ENCODE measurements at regions not wholly inside any gene's neighbourhood (a gene's known extent, or its start where the extent isn't known, plus 50 kb on each side); places are given as distances from the start of the nearest gene placed in this dataset.
"Not testable (repeated sequence)": the region's sequence is repeated elsewhere in the genome, so short reads cannot be mapped to it uniquely, and the experiment has no call there.

- no peak for DNase-seq (ENCODE audit: low read depth)
Observed at GRCh38 chr17:51387986-51388385, 127.6 kb downstream of the UTP18 start.

DNA sequence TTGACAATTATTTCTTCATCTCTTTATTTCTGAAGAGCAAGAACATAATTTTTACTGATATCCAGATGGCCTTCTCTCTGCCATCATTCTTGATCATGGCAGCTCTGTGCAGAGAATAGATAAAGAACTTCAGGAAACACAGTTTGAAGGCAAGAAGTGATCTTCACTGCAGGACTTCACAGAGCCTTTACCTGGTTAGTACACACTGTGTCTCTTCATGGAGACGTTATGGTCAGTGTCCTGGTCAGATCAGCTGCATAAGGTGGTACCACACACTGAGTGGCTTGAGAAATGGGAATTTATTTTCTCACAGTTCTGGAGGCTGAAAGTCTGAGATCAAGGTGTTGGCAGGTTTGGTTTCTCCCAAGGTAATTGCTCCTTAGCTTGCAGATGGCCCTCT lies 129.5 kb downstream of the UTP18 start:
- no peak for DNase-seq (ENCODE audit: low read depth)

- no peak for DNase-seq (ENCODE audit: low read depth)
Observed at GRCh38 chr17:51391982-51392654, 131.8 kb downstream of the UTP18 start.

DNA sequence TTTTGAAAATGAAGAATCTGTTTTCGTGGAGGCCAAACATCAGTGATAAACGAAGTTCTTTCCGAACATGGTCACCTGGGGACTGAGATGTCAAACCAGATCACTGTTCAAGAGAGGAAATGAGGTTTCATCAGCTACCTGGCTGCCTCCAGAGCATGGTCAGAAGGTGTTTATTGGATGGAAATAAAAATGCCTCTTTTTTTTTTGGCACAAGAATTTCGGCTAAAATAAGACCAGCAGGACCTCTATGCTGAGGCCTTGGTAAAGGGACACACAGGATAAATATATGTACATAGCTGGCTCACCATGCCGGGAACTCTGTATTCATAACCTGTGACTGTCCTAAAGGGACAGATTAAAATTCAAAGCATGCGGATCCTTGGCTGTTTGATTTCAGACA lies 135.3 kb downstream of the UTP18 start:
- no peak for DNase-seq (ENCODE audit: low read depth)

GRCh38 chr17:51397361-51398127 lies 137.2 kb downstream of the UTP18 start:
- no peak for DNase-seq (ENCODE audit: low read depth)

DNA sequence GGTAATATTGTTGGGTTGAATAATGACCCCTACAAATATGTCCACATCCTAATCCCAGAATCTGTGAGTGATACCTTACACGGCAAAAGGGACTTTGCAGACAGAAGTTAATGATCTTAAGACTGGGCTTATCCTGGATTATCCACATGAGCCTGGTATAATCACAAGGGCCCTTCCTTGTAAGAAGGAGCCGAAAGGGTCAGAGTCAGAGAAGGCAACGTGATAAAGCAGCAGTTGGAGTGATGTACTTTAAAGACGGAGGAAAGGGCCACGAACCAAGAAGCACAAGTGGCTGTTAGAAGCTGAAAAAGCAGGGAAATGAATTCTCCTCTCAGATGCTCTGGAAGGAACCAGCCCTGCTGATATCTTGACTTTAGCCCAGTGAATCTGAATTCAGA lies 137.8 kb downstream of the UTP18 start:
- DNase-seq (ENCODE audit: low read depth) = no peak

- DNase-seq (ENCODE audit: low read depth) = no peak
Observed at GRCh38 chr17:51398687-51399086, 138.3 kb downstream of the UTP18 start.

- no peak for DNase-seq (ENCODE audit: low read depth)
Observed at GRCh38 chr17:51401279-51401678, 140.9 kb downstream of the UTP18 start.

DNA sequence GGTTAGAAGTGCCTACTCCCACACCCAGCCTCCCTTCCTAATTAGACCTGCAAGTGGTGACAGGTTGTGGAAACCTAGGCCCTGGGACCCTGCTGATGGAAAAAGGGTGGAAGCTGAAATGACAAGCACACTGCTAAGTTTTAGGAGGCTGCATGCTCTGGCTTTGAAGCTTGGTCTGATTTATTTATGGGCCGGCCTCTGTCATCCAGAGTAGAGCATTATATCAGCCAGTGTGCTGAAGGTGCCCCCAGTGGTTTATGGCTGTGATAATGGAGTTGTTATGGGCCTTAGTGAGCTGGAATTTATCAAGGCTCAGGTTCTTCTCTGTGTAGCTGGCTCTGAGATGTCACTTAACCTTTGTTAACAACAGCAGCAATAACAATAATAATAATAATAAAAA lies 142.6 kb downstream of the UTP18 start:
- no peak for DNase-seq (ENCODE audit: low read depth)

DNA sequence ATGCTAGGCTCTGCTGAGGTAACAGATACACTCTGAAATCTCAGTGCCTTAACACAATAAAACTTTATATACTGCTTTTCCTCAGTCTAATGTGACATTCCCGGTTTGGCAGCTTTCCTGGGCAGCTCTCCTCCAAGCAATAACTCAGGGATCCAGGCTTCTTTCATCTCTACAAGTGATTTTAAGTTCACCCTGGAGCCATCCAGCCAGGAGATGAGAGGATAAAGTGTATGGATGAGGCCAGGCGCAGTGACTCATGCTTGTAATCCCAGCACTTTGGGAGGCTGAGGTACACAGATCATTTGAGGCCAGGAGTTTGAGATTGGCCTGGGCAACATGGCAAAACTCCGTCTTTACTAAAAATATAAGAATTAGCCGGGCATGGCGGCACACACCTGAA lies 147.2 kb downstream of the UTP18 start:
- no peak for DNase-seq (ENCODE audit: low read depth)

DNA sequence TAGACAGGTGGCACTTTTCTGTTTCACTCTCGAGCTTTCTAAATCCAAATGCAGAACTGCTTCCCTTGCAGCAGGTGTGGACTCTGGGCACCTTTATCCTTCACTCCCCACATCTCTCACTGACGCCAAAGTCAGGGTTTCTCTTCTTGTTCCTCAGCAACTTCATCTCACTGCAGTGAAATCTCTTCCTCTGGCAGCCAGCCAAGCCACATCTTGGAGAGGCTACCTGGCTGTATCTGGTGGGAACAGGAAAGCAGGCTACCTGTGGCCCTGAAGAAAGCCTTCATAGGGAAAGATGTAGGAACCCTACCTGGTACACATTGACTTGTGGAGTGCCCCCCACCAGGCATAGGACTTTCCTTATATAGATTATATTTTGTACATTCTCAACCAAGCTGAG lies 159.1 kb downstream of the UTP18 start:
- no peak for DNase-seq (ENCODE audit: low read depth)

- DNase-seq (ENCODE audit: low read depth) = no peak
Observed at GRCh38 chr17:51421525-51421924, 161.2 kb downstream of the UTP18 start.

DNA sequence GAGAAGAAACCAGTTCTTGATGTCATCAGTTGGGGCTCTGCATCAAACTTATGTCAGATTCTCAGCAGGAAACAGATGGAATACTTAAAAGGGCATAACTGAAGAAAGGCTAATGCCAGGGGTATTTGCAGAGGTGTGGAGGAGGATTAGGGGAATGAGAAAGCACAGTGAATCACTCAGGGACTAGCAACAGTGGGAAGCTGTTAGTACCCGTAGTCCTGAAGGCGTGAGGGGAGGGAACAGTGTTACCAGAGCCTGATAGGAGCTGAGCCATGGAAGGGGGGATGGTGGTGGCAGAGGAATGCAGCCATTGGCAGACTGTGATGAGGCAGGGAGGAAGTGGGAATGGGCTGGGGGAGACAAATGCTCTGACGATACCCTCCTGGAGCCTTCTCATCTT lies 162.3 kb downstream of the UTP18 start:
- no peak for DNase-seq (ENCODE audit: low read depth)

- no peak for DNase-seq (ENCODE audit: low read depth)
Observed at GRCh38 chr17:51423421-51424160, 163.2 kb downstream of the UTP18 start.

- no peak for DNase-seq (ENCODE audit: low read depth)
Observed at GRCh38 chr17:51425773-51426172, 165.4 kb downstream of the UTP18 start.

DNA sequence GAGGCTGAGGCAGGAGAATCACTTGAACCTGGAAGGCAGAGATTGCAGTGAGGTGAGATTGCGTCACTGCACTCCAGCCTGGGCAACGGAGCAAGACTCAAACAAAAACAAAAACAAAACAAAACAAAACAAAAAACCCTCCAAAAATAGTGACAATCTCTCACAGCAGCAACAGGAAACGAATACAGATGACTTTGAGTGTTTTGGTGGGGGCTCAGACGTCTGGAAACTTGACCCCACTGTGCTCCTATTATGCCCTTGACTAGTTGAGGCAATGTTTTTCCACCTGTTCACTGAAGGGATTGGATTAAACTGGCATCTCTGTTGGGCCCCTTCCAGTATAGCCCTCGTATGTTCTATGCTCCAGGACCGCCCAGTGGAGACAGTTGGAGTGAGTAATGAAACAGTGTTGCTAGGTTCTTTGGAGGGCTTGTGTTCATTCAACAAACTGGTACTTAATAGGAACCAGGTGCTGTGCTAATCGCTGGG lies 167.0 kb downstream of the UTP18 start:
- no peak for DNase-seq (ENCODE audit: low read depth)

- no peak for DNase-seq (ENCODE audit: low read depth)
Observed at GRCh38 chr17:51427856-51428255, 167.5 kb downstream of the UTP18 start.

GRCh38 chr17:51428668-51429495 lies 168.5 kb downstream of the UTP18 start:
- DNase-seq (ENCODE audit: low read depth) = no peak

GRCh38 chr17:51429938-51430337 lies 169.6 kb downstream of the UTP18 start:
- DNase-seq (ENCODE audit: low read depth) = not testable (repeated sequence)

DNA sequence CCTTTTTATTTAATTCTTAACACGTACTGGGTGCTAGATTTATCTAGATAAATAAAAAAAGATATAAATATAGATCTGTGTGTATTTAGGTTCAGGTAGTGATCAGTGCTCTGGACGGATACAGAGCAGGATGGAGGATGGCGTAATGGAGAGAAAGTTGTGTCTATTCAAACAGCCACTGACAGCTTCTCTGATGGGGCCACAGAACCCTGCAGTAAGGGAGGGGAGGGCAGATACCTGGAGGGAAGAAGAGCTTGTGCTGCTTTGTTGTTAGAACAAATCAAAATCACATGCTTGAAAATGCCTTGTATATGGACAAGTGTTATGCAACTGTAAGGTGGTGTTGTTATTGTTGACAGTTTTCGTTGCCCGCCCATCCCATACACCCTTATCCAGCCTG lies 170.2 kb downstream of the UTP18 start:
- DNase-seq (ENCODE audit: low read depth) = no peak

- DNase-seq (ENCODE audit: low read depth) = no peak
Observed at GRCh38 chr17:51434434-51435170, 174.3 kb downstream of the UTP18 start.

Measured in HS-27A (cell line).